SK-N-MC (cell line): ENCODE measurements at regions not wholly inside any gene's neighbourhood (a gene's known extent, or its start where the extent isn't known, plus 50 kb on each side); places are given as distances from the start of the nearest gene placed in this dataset.

Experiments used
- EZH2 ChIP-seq: fragments of 200-600 bp; sonication (generic); IDR thresholded peaks from one replicate; pipeline ENCODE4 v1.6.1; 2017; ENCODE audit warnings: antibody characterized with exemption
- FOXP2 ChIP-seq: optimal IDR thresholded peaks from 2 replicates; pipeline ENCODE3; 2011; ENCODE audit warnings: mild to moderate bottlenecking, moderate library complexity; ENCODE audit not compliant: insufficient read depth; ENCODE audit errors: extremely low read length, control extremely low read depth
- POLR2AphosphoS5 ChIP-seq: IDR thresholded peaks from 2 replicates; pipeline ENCODE4 v1.6.1; 2012; ENCODE audit warnings: mild to moderate bottlenecking, low read depth, low read length, borderline replicate concordance

DNA sequence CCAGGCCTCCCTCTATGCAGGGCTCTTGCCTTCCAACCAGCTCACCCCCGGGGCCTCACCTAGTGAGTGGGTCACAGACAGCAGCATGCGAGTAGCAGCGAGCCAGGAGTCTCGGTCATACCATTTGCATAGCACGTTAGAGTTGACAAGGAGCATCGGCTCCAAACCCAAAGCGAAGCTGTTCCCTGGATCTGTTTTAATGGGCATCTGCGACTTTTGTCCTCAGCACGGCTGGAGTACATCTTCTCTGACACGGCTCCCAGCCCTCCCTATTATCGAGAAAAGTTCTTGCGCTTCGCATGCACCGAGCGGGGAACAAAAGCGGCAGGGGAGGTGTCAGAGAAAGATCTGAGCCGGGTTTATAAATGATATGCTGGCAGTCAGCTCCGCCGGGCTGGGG is 253.3 kb downstream of the MAF start:
- TF ChIP-seq POLR2AphosphoS5 (no peak), EZH2 (no peak), FOXP2 (no peak)
